ENCODE measurements at regions not wholly inside any gene's neighbourhood (a gene's known extent, or its start where the extent isn't known, plus 50 kb on each side); places are given as distances from the start of the nearest gene placed in this dataset.

- Histone ChIP-seq H3K9me3 (no peaks in the 10 kb centered on the region), H3K27ac (no peak overlapping the region), H3K4me1 (no peaks in the 10 kb centered on the region), H3K4me2 (no peak overlapping the region), H3K4me3 (no peak overlapping the region)
- TF ChIP-seq CTCF (IDR thresholded peaks at IDR 0.05) (no peak), PBX3 (IDR thresholded peaks at IDR 0.05) (no peak), PHF8 (IDR thresholded peaks at IDR 0.05; ENCODE audit: borderline replicate concordance, low read depth) (no peak), POLR2A (IDR thresholded peaks at IDR 0.05; ENCODE audit: low read length) (no peak), RCOR1 (IDR thresholded peaks at IDR 0.05; ENCODE audit: low read depth, low read length) (no peak), FOSL2 (IDR thresholded peaks at IDR 0.05) (no peak), FOSL2 (CRISPR knock-in tag; IDR thresholded peaks at IDR 0.05) (no peak), RAD21 (conservative IDR thresholded peaks at IDR 0.05 in 1 of 2, IDR thresholded peaks at IDR 0.05 in 1 of 2) (no peak), HEYL (CRISPR knock-in tag; IDR thresholded peaks at IDR 0.05) (no peak), JUN (IDR thresholded peaks at IDR 0.05) (no peak), SREBF2 (IDR thresholded peaks at IDR 0.05) (no peak), EP300 (IDR thresholded peaks at IDR 0.05) (no peak), HOXA7 (CRISPR knock-in tag; IDR thresholded peaks at IDR 0.05) (no peak), HDAC2 (IDR thresholded peaks at IDR 0.05) (no peak), MAZ (IDR thresholded peaks at IDR 0.05; ENCODE audit: borderline replicate concordance, low read depth, low read length) (no peak), EHF (CRISPR knock-in tag; IDR thresholded peaks at IDR 0.05) (no peak), ATOH8 (CRISPR knock-in tag; IDR thresholded peaks at IDR 0.05; ENCODE audit: low read depth) (no peak), RARB (CRISPR knock-in tag; IDR thresholded peaks at IDR 0.05) (no peak)
- TF ChIP-seq, protein P1, sequence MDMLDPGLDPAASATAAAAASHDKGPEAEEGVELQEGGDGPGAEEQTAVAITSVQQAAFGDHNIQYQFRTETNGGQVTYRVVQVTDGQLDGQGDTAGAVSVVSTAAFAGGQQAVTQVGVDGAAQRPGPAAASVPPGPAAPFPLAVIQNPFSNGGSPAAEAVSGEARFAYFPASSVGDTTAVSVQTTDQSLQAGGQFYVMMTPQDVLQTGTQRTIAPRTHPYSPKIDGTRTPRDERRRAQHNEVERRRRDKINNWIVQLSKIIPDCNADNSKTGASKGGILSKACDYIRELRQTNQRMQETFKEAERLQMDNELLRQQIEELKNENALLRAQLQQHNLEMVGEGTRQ (IDR thresholded peaks at IDR 0.05): no peak
- TF ChIP-seq, protein P2, sequence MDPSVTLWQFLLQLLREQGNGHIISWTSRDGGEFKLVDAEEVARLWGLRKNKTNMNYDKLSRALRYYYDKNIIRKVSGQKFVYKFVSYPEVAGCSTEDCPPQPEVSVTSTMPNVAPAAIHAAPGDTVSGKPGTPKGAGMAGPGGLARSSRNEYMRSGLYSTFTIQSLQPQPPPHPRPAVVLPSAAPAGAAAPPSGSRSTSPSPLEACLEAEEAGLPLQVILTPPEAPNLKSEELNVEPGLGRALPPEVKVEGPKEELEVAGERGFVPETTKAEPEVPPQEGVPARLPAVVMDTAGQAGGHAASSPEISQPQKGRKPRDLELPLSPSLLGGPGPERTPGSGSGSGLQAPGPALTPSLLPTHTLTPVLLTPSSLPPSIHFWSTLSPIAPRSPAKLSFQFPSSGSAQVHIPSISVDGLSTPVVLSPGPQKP (IDR thresholded peaks at IDR 0.05; ENCODE audit: low read depth, low read length): no peak
- CTCF ChIA-PET: no interaction called here
- ATAC-seq (no peak), FAIRE-seq (no peak), DNase-seq (ENCODE audit: low read depth in 1 of 2, low spot score in 1 of 2) (no peak)
- 5% methylated on average over 7 of the region's 8 CpGs for WGBS (ENCODE audit: missing lambda C conversion rate)
- POLR2A ChIA-PET: no interaction called here
These were observed 321.8 kb downstream of the TCERG1L start for GRCh38 chr10:130989670-130990232.

DNA sequence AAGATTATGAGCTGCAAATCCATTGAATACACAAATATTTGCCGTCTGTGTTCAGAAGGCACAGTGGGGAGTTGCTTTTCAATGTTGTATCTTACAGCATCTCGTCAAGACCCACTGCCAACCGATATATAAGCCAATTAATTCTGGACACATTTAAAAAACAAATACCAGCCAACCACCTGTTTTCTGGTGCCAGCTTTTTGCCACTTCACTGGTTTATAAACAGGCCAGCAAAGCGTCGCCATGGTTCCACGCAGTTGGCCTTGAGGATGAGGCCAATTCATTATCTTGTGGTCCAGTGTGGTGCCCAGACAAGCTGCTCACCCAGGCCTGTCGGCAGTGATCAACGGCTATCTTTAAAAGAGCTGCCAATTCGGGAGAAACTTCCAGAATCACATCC is 321.0 kb downstream of the TCERG1L start:
- WGBS (ENCODE audit: missing lambda C conversion rate): 4% methylated on average over 9 of the region's 9 CpGs
- Histone ChIP-seq H3K9me3 (no peaks in the 10 kb centered on the region), H3K4me2 (no peak overlapping the region), H3K4me3 (no peak overlapping the region), H3K27ac (no peak overlapping the region), H3K4me1 (no peaks in the 10 kb centered on the region)
- DNase-seq (ENCODE audit: low read depth in 1 of 2, low spot score in 1 of 2) (no peak), FAIRE-seq (no peak), ATAC-seq (no peak)
- POLR2A ChIA-PET: no interaction called here
- CTCF ChIA-PET: no interaction called here
- TF ChIP-seq SMC3 (IDR thresholded peaks at IDR 0.05) (no peak), JUNB (IDR thresholded peaks at IDR 0.05) (no peak), HOXB13 (CRISPR knock-in tag; IDR thresholded peaks at IDR 0.05; ENCODE audit: low read depth) (no peak), HOXA7 (CRISPR knock-in tag; IDR thresholded peaks at IDR 0.05) (no peak), CBX2 (IDR thresholded peaks at IDR 0.05; ENCODE audit: borderline replicate concordance, low read depth) (no peak), HMGXB4 (CRISPR knock-in tag; IDR thresholded peaks at IDR 0.05; ENCODE audit: borderline replicate concordance) (no peak), ZFP36 (IDR thresholded peaks at IDR 0.05; ENCODE audit: borderline replicate concordance, partially characterized antibody) (no peak), EP300 (IDR thresholded peaks at IDR 0.05) (no peak), RARB (CRISPR knock-in tag; IDR thresholded peaks at IDR 0.05) (no peak), HDAC2 (IDR thresholded peaks at IDR 0.05) (no peak), ATOH8 (CRISPR knock-in tag; IDR thresholded peaks at IDR 0.05; ENCODE audit: low read depth) (no peak), JUN (IDR thresholded peaks at IDR 0.05) (no peak), KDM5A (IDR thresholded peaks at IDR 0.05) (no peak), RCOR1 (IDR thresholded peaks at IDR 0.05; ENCODE audit: low read depth, low read length) (no peak)
- TF ChIP-seq, protein P3, sequence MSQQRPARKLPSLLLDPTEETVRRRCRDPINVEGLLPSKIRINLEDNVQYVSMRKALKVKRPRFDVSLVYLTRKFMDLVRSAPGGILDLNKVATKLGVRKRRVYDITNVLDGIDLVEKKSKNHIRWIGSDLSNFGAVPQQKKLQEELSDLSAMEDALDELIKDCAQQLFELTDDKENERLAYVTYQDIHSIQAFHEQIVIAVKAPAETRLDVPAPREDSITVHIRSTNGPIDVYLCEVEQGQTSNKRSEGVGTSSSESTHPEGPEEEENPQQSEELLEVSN (IDR thresholded peaks at IDR 0.05; ENCODE audit: borderline replicate concordance, low read depth): no peak

All from A549 (cell line).